Testis (tissue), 2 donors: ENCODE measurements at regions not wholly inside any gene's neighbourhood (a gene's known extent, or its start where the extent isn't known, plus 50 kb on each side); places are given as distances from the start of the nearest gene placed in this dataset.

Experiments used
- DNase-seq: peaks from one replicate; pipeline ENCODE4 v3.0.0-alpha.2; 2019
- H3K27ac ChIP-seq, 2 donors: fragments of 200-600 bp; sonication (generic); one replicate each; pipeline ENCODE4 v1.5.1; 2019
- H3K27me3 ChIP-seq: fragments of 200-600 bp; sonication (generic); one replicate; pipeline ENCODE4 v1.5.1; 2019
- H3K36me3 ChIP-seq: fragments of 200-600 bp; sonication (generic); one replicate; pipeline ENCODE4 v1.5.1; 2017; ENCODE audit warnings: low read depth; ENCODE audit errors: missing control alignments
- H3K4me1 ChIP-seq: fragments of 200-600 bp; sonication (generic); one replicate; pipeline ENCODE4 v1.5.1; 2019
- H3K4me3 ChIP-seq, 2 donors: fragments of 200-600 bp; sonication (generic); one replicate each; pipeline ENCODE4 v1.5.1; 2017 to 2019
- H3K9me3 ChIP-seq: fragments of 200-600 bp; sonication (generic); one replicate; pipeline ENCODE4 v1.5.1; 2017
- CTCF ChIP-seq, 3 experiments: fragments of 450-650 bp in 2 of 3; fragments of 200-600 bp in 1 of 3; sonication (generic) in 1 of 3; IDR thresholded peaks; one replicate each; pipeline ENCODE4 v1.5.1; 2016 to 2019; ENCODE audit warnings: antibody characterized with exemption in 3 of 3, mild to moderate bottlenecking in 2 of 3, moderate library complexity in 1 of 3
- POLR2A ChIP-seq: fragments of 450-650 bp; IDR thresholded peaks from one replicate; pipeline ENCODE4 v1.6.1; 2017; ENCODE audit warnings: antibody characterized with exemption, mild to moderate bottlenecking, moderate library complexity
- WGBS, 2 donors: methylation state at CpG; one replicate each; pipeline ENCODE4 v1.1.5; 2018; 5-methylcytosine and 5-hydroxymethylcytosine counted together
- intact Hi-C: fragments of 100-400 bp; cut with DNase I; formaldehyde crosslinking; loops from one replicate; pipeline ENCODE4 v1.15.1; 2023; ENCODE audit warnings: low total_unique reads

DNA sequence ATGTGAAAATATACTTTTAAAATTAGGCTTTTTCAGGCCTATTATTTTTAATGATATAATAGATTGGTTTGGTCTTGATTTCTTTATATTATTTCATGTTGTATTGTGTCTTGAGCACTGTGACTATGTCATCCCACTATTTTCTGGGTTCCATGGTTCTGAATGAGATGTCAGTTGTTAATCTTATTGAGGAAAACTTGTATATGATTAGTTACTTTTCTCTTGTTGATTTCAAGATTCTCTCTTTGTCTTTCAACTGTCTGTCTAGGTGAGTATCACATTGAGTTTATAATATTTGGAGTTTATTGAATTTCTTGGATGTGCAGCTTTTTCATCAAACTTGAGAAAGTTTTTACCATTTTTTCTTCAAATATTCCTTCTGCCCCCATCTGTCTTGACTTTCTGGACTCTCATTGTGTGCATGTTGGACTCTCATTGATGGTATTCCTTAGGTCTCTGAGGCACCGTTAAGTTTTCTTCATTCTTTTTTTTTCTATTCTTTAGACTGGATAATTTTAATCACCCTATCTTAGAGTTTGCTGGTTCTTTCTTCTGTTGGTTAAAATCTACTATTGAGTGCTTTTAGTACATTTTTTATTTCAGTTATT, 175.8 kb downstream of the TMEM167A start:
- DNase-seq, result no peak
- H3K4me3 ChIP-seq, result no peak overlapping the region
- H3K27me3 ChIP-seq, result no peaks in the 10 kb centered on the region
- no peaks in the 10 kb centered on the region for H3K4me1 ChIP-seq
- H3K27ac ChIP-seq, result no peak overlapping the region
- no peaks in the 10 kb centered on the region for H3K36me3 ChIP-seq
- intact Hi-C loops, result no loop called here
- no peak for TF ChIP-seq POLR2A
- 96% methylated on average over 1 of the region's 1 CpG for WGBS, 2 donors
- no peaks in the 10 kb centered on the region for H3K9me3 ChIP-seq

DNA sequence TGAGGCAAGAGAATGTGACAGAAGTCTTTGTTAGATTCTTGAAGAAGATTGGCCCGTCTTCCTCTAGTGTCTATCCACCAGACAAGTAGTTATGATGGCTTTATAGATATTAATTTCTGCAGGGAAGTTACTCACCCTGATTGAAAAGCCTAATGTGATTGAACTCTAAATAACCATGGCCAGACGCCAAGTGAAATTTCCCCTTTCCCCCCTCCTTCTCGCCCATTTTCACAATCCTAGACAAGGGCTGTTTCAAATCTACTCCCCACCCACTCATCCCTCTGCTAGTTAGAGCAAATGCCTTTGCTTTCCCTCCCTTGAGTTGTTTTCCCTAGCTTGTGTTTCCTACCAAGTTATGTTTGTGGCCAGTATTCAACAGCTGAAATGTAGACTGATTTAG, 182.5 kb downstream of the TMEM167A start:
- no peaks in the 10 kb centered on the region for H3K27me3 ChIP-seq
- intact Hi-C loops, result no loop called here
- no peaks in the 10 kb centered on the region for H3K36me3 ChIP-seq
- H3K4me1 ChIP-seq, result no peaks in the 10 kb centered on the region
- no peak overlapping the region for H3K27ac ChIP-seq
- DNase-seq, result no peak
- TF ChIP-seq CTCF (IDR thresholded peaks at IDR 0.05), result no peak
- no peak for TF ChIP-seq POLR2A
- no peaks in the 10 kb centered on the region for H3K9me3 ChIP-seq
- WGBS, 2 donors, result 52% methylated on average over 3 of the region's 3 CpGs
- no peak overlapping the region for H3K4me3 ChIP-seq

DNA sequence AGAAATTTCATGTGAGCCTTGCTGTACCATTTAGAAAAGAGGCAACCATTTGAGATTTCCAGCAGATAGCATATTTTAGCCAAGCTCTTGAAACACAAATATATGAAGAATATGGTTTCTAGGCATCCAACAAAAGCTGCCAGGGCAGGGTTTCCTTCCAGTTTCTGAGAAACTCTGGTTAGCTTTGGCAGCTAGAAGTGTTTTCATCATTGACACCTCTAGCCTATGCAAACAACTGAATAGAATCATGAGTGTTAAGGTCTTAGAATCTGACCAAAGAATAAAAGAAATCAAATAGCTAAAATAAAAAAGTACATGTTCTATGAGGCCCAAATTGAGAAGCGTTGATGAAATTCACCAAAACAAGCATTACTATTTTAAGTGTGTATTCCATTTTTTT, 188.1 kb downstream of the TMEM167A start:
- Histone ChIP-seq H3K27me3 (no peaks in the 10 kb centered on the region), H3K9me3 (no peaks in the 10 kb centered on the region), H3K4me3 (no peak overlapping the region), H3K27ac (no peak overlapping the region), H3K36me3 (no peaks in the 10 kb centered on the region), H3K4me1 (no peaks in the 10 kb centered on the region)
- WGBS, 2 donors, result 93 to 96% methylated on average over 1 of the region's 1 CpG
- no peak for DNase-seq
- TF ChIP-seq POLR2A, result no peak
- intact Hi-C loops, result no loop called here

DNA sequence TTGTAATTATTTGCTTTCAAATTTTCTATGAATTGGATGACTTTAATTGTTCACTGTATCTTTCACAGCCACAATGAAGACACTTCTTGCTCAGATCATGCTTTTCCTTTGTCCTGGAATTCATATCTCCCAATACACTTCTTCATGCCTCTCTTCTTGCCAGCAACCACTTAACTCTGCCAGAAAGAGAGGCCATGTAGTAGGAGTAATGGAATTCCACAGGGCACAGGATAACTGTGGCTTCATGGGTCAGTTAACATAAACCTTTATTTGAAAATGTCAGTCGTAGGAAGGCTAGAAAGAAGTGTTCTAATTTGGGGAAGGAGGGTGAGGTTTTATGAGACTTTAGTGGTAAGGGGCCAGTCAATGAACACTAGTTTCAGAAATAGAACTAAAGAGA, 190.3 kb downstream of the TMEM167A start:
- H3K9me3 ChIP-seq, result no peaks in the 10 kb centered on the region
- H3K27me3 ChIP-seq, result no peaks in the 10 kb centered on the region
- H3K36me3 ChIP-seq, result no peaks in the 10 kb centered on the region
- intact Hi-C loops, result no loop called here
- TF ChIP-seq POLR2A (no peak), CTCF (IDR thresholded peaks at IDR 0.05) (no peak)
- H3K27ac ChIP-seq, result no peak overlapping the region
- no peak overlapping the region for H3K4me3 ChIP-seq
- 46 to 54% methylated on average over 1 of the region's 1 CpG for WGBS, 2 donors
- no peak for DNase-seq
- no peaks in the 10 kb centered on the region for H3K4me1 ChIP-seq

DNA sequence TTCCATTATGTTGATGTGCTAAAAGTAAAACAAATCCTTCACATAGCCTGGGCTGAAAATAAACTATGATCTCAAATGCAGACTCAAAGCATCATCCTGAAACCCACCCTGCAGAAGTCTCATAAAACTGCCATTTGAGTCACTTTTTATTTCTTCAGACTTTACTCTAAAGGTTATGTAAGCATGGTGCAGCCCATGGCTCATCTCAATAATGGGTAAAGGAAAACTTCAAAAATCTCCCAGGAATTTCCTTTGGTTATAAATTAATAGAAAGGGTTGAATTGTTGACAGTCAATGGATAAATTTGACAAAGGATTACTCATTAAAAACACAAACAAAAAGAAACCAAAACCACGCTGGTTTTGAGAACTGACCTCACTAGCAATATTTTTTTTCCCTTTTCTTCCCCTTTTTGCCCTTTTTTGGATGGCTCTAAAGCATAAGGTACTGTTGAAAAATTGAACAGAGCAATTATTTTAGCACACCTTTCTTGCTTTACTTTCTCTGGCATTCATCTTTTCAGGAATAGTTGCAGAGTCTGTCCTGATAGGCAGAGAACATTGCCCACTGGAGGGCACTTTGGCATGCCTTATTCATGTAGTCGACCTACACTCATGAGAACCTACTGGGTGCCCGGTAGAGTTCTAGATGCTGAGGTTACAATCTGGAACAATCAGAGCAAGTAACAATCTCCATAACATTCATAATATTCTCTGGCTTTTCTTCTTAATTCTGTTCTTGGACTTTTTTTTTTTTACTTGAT, 191.4 kb downstream of the TMEM167A start:
- no peaks in the 10 kb centered on the region for H3K9me3 ChIP-seq
- H3K4me1 ChIP-seq, result no peaks in the 10 kb centered on the region
- H3K27ac ChIP-seq, result no peak overlapping the region
- H3K27me3 ChIP-seq, result no peaks in the 10 kb centered on the region
- DNase-seq, result no peak
- no peak overlapping the region for H3K4me3 ChIP-seq
- TF ChIP-seq CTCF (IDR thresholded peaks at IDR 0.05) (no peak), POLR2A (no peak)
- WGBS, 2 donors, result 57 to 73% methylated on average over 3 of the region's 3 CpGs
- H3K36me3 ChIP-seq, result no peaks in the 10 kb centered on the region
- intact Hi-C loops, result no loop called here
